ENCODE measurements at regions not wholly inside any gene's neighbourhood (a gene's known extent, or its start where the extent isn't known, plus 50 kb on each side); places are given as distances from the start of the nearest gene placed in this dataset.

DNA sequence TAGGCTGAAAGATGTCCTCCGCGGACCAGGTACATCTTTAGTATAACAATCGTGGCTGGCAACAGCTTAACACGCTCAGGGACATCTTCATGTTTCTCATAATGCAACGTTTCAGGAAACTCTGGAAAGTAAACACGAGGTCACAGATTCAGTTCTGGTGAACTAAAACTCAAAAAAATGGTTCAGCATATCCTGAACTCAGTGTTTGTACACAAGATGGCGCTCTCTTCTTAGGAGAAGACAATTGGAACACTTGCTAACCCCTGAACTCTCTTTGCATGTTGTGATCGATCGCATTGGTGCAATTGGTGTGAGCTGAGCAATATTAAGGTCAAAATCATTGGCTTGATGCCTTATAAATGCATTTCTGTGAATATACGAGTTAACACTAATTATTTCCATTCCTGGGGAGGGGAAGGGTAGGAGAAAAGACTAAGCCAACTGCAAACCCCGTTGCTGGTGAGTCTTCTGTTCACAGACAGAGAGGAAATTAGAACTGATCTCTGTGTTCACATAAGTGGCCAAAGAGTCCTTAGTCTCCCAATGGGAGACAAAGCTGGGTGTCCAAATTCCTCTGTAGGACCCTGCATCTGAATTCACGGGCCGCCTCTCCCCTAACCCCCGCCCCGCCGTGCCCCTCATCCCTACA, 52.6 kb upstream of the FAM180A start:
- TF ChIP-seq CTCF (IDR thresholded peaks at IDR 0.05) = peak; percentile 60 to 95 (median 87)
- no peak for TF ChIP-seq POLR2A (IDR thresholded peaks at IDR 0.05)

Data from adrenal gland (tissue), 5 donors.